HEK293T (cell line): ENCODE measurements at regions not wholly inside any gene's neighbourhood (a gene's known extent, or its start where the extent isn't known, plus 50 kb on each side); places are given as distances from the start of the nearest gene placed in this dataset.

Experiments
- CTCF ChIA-PET: fragments of 350-600 bp; formaldehyde crosslinking; extraction: SDS; loops from one replicate; lab custom pipeline; 2021; ENCODE audit warnings: antibody characterized with exemption, inconsistent platforms; lab: Yijun Ruan, JAX
- POLR2A ChIA-PET: fragments of 350-600 bp; formaldehyde crosslinking; extraction: SDS; loops from one replicate; lab custom pipeline; 2020; ENCODE audit warnings: antibody characterized with exemption, inconsistent platforms; lab: Yijun Ruan, JAX
- DNase-seq: peaks from one replicate; pipeline ENCODE4 v3.0.0; 2012; ENCODE audit warnings: mixed read lengths; ENCODE audit errors: extremely low spot score
- ARNT ChIP-seq: fragments of 450-650 bp; IDR thresholded peaks from 2 replicates; pipeline ENCODE4 v1.6.1; 2017; ENCODE audit warnings: mild to moderate bottlenecking
- BHLHE40 ChIP-seq: fragments of 450-650 bp; IDR thresholded peaks from 2 replicates; pipeline ENCODE4 v1.6.1; 2016; ENCODE audit warnings: mild to moderate bottlenecking, moderate library complexity, borderline replicate concordance
- CTBP1 ChIP-seq: fragments of 450-650 bp; IDR thresholded peaks from 2 replicates; pipeline ENCODE4 v1.6.1; 2016; ENCODE audit warnings: borderline replicate concordance
- ELF4 ChIP-seq: fragments of 450-650 bp; IDR thresholded peaks from 2 replicates; pipeline ENCODE4 v1.6.1; 2017; ENCODE audit warnings: antibody characterized with exemption
- FOXA1 ChIP-seq: fragments of 450-650 bp; IDR thresholded peaks from 2 replicates; pipeline ENCODE4 v1.6.1; 2016; ENCODE audit warnings: mild to moderate bottlenecking
- FOXK2 ChIP-seq: fragments of 450-650 bp; IDR thresholded peaks from 2 replicates; pipeline ENCODE4 v1.6.1; 2016; ENCODE audit warnings: mild to moderate bottlenecking
- FOXM1 ChIP-seq: fragments of 450-650 bp; IDR thresholded peaks from 2 replicates; pipeline ENCODE4 v1.6.1; 2017; ENCODE audit warnings: mild to moderate bottlenecking, borderline replicate concordance
- HDGF ChIP-seq: fragments of 450-650 bp; IDR thresholded peaks from 2 replicates; pipeline ENCODE4 v1.6.1; 2017; ENCODE audit warnings: antibody characterized with exemption, borderline replicate concordance
- L3MBTL2 ChIP-seq: fragments of 450-650 bp; conservative IDR thresholded peaks from 2 replicates; pipeline ENCODE4 v1.6.1; 2016; ENCODE audit warnings: mild to moderate bottlenecking
- LEF1 ChIP-seq: fragments of 450-650 bp; IDR thresholded peaks from 2 replicates; pipeline ENCODE4 v1.6.1; 2017; ENCODE audit warnings: mild to moderate bottlenecking, borderline replicate concordance
- NFRKB ChIP-seq: fragments of 450-650 bp; IDR thresholded peaks from 2 replicates; pipeline ENCODE4 v1.6.1; 2016; ENCODE audit warnings: mild to moderate bottlenecking, moderate library complexity
- PKNOX1 ChIP-seq: fragments of 450-650 bp; IDR thresholded peaks from 2 replicates; pipeline ENCODE4 v1.6.1; 2016
- SP1 ChIP-seq: fragments of 450-650 bp; IDR thresholded peaks from 2 replicates; pipeline ENCODE4 v1.6.1; 2017
- SUZ12 ChIP-seq: fragments of 450-650 bp; IDR thresholded peaks from 2 replicates; pipeline ENCODE4 v1.6.1; 2016; ENCODE audit warnings: mild to moderate bottlenecking
- TARDBP ChIP-seq: fragments of 450-650 bp; IDR thresholded peaks from 2 replicates; pipeline ENCODE4 v1.6.1; 2016
- ZNF384 ChIP-seq: fragments of 450-650 bp; IDR thresholded peaks from 2 replicates; pipeline ENCODE4 v1.6.1; 2016

- CTCF ChIA-PET = no interaction called here
- POLR2A ChIA-PET = no interaction called here
- TF ChIP-seq FOXA1 (no peak), CTBP1 (no peak), HDGF (no peak), L3MBTL2 (no peak), PKNOX1 (no peak), ZNF384 (no peak), SP1 (no peak), FOXK2 (no peak)
- DNase-seq = no peak
Measured at GRCh38 chr17:34067011-34067410, 188.1 kb upstream of the CCL2 start.

- TF ChIP-seq SP1 = no peak
- TF ChIP-seq LEF1 = no peak
- no peak for TF ChIP-seq TARDBP
- TF ChIP-seq PKNOX1 = no peak
- no peak for TF ChIP-seq SUZ12
- TF ChIP-seq L3MBTL2 = no peak
- TF ChIP-seq ELF4 = no peak
- TF ChIP-seq FOXA1 = no peak
- TF ChIP-seq ZNF384 = no peak
- no peak for TF ChIP-seq FOXK2
- POLR2A ChIA-PET = no interaction called here
- DNase-seq = no peak
- CTCF ChIA-PET = no interaction called here
Measured at GRCh38 chr17:34068571-34068970, 186.5 kb upstream of the CCL2 start.

- no peak for DNase-seq
- CTCF ChIA-PET = no interaction called here
- POLR2A ChIA-PET = no interaction called here
- TF ChIP-seq NFRKB = no peak
- no peak for TF ChIP-seq L3MBTL2
- TF ChIP-seq ARNT = no peak
- TF ChIP-seq SP1 = no peak
- no peak for TF ChIP-seq HDGF
- no peak for TF ChIP-seq FOXA1
- TF ChIP-seq ELF4 = no peak
- TF ChIP-seq TARDBP = no peak
- no peak for TF ChIP-seq FOXM1
- TF ChIP-seq SUZ12 = no peak
- TF ChIP-seq ZNF384 = no peak
- no peak for TF ChIP-seq LEF1
- TF ChIP-seq PKNOX1 = no peak
- TF ChIP-seq BHLHE40 = no peak
- no peak for TF ChIP-seq FOXK2
- TF ChIP-seq CTBP1 = no peak
Measured at GRCh38 chr17:34070712-34071111, 184.4 kb upstream of the CCL2 start.

- ChIA-PET CTCF (no interaction called here), POLR2A (no interaction called here)
- TF ChIP-seq TARDBP = no peak
- no peak for TF ChIP-seq NFRKB
- no peak for TF ChIP-seq PKNOX1
- TF ChIP-seq HDGF = no peak
- TF ChIP-seq FOXM1 = no peak
- no peak for TF ChIP-seq FOXK2
- no peak for TF ChIP-seq FOXA1
- no peak for TF ChIP-seq ZNF384
- no peak for TF ChIP-seq SP1
- TF ChIP-seq CTBP1 = no peak
- no peak for TF ChIP-seq L3MBTL2
- no peak for TF ChIP-seq ARNT
- TF ChIP-seq LEF1 = no peak
- no peak for TF ChIP-seq ELF4
- no peak for TF ChIP-seq BHLHE40
- no peak for DNase-seq
Measured at GRCh38 chr17:34071886-34072420, 183.1 kb upstream of the CCL2 start.

GRCh38 chr17:34075076-34075475 is 180.0 kb upstream of the CCL2 start:
- ChIA-PET CTCF (interaction anchor here (0.6 kb wide), 1 partner anchor 296 kb away, joined by 3 read pairs; no protein-coding TSS in a partner anchor), POLR2A (no interaction called here)
- TF ChIP-seq SP1 = no peak
- no peak for TF ChIP-seq PKNOX1
- TF ChIP-seq BHLHE40 = no peak
- TF ChIP-seq ELF4 = no peak
- TF ChIP-seq L3MBTL2 = no peak
- TF ChIP-seq FOXA1 = no peak
- no peak for TF ChIP-seq ARNT
- TF ChIP-seq SUZ12 = no peak
- TF ChIP-seq NFRKB = no peak
- no peak for TF ChIP-seq TARDBP
- no peak for TF ChIP-seq HDGF
- no peak for TF ChIP-seq FOXM1
- TF ChIP-seq ZNF384 = no peak
- DNase-seq = no peak
